ENCODE measurements at regions not wholly inside any gene's neighbourhood (a gene's known extent, or its start where the extent isn't known, plus 50 kb on each side); places are given as distances from the start of the nearest gene placed in this dataset.

DNA sequence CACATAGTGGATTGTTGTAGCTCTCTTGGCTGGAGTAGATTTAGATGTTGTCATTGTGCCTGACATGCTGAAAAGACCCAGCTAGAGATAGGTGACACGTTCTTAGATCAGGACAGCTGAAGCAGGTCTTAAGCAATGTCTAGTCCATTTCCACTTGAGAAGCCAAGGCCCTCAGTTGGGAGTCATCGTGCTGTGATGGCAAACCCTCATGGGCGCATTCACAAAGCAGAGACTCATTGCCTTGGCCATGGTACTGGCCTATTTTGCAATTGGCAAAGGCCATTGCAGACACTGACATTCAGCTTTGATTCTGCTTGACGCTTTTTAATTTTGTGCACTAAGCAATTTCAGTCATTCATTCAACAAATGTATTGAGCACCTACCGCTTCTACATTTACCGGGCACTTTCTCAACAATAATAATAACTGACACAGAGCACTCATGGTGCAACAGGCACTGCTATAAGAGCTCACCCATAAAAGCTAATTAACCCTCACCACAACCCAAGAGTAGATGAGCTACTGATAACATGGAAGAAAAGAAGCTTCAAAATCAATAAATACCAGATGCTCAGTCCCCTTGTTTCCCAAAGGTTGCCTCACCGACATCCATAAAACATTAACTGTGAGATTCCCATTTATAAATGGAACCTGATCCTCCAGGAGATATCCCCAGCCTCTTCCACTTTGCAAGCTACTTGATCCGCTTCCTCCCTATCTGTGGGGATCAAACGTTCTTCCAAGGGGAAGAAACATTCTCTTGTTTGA lies 200.1 kb downstream of the TLE3 start:
- no peak for DNase-seq

DNA sequence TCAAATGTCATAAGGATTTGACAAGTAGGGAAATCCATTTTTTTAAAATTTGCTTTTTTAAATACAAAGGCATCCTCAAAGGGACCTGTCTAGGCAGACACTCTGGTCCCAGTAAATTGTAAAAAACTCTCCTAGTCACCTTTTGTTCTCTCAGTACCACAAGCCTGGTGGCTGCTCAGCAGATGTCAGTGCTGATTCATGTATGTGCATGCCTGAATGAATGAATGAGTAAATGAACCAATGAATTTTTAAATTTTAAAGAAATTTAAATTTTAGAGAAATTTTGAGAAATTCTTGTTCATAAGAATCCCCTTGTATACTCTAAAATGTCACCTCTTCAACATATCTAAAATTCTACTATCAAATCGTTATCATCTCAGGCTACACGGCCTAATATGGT lies 199.5 kb downstream of the TLE3 start:
- no peak for DNase-seq

DNA sequence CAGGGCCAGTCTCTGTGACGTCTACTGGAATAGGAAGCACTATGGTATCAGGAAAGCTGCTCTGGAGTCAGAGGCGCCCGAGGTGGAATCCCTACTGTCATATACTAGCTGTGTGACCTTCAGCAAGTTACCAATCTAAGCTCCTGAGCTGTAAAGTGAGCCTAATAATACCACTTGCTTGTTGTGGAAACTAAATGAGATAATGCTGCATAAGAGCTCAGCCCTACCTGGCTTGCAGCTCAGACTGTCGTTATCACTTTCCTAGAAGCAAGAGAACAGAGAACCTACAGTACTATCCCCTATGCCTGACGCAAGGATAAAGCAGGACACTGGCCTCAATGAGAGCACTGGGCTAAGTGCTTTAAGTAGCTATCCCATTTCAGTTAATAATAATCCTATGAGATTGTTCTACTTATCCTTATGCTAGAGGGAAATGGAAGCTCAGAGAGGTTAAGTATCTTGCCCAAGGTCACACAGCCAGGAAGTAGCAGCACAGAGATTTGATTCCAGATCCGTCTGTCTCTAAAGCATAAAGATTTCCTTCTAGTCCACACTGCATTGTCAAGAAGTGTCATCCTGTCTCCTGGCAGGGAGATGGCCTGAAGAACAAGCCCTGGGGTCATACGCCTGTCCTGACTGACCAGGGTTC lies 195.2 kb downstream of the TLE3 start:
- no peak for DNase-seq

DNA sequence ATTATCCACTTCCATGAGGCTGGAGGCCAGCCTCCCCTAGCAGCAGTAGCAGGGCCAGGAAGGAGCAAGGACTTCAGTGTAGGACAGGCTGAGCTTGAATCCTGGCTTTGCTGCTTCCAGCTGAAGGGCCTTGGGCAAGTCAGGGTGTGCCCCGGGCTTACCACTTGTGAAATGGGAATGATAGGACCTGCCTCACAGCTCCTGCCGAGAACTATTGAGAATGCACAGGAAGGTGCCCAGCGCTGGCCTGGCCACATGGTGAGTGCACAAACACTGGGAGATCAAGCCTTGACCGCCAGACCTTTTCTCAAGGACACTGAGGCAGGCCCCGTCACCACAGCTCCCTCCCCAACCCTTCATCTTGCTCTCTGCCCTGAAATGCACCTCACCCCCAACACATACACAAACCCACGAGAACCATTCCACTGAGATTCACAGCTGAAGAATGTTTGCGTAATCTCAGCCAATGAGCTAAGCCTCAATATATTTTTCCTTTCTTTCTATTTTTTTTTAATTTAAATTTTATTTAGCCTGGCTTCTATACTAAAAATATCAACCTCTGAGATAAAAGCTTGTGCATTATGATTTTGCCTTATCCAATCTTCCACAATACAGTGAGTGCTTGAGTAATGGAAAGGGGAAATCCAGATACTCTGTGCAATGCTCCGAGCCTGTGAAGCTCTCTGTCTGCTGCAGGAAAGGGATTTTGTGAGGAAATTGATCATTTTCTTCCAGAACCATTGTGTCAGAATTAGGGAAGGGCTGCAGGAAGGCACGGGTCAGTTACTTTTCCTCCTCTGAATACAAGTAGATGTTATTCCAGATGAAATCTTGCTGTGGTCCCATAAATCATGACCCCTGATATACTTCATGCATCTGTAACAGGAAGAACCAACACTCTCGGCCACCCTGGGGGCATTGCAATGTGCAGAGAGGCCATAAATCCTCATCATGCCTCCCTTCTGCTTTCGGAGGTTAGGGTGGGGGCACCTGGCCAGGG lies 193.9 kb downstream of the TLE3 start:
- no peak for DNase-seq

DNA sequence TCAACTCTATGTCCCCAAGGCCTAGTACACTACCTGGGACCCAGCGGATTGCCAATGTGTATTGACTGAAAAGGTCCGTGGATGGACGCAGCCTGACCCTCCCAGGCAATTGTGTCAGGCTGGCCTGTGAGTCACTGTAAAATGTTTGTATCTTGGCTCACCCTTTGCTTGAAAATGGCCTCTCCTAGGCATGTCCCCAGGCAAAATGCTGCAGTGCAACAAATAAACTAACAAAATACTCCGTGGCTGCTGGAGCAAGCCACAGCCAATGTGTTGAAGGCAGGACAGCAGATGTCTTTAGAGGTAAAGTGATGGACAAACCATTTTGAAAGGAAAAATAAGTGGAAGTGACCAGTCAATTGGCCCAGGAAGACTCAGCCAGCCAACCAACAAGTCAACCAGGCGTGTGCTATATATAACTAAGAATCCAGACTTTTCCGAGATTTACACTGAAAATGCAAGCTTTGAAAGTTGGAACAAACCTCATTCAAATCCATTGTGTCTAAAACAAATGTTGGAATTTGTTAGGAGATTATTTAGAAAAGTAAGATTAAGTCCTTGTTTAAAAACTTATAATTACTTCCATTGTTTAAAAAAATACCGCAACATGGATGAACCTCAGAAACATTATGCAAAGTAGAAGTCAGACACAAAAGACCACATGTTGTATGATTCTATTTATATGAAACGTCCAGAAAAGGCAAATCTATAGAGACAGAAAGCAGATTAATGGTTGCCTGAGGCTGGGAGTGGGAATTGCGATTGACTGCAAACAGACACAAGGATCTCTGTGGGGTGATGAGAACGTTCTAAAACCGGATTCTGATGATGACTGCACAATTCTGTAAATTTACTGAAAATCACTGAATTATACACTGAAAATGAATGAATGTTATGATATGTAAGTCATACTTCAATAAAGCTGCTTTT lies 191.2 kb downstream of the TLE3 start:
- no peak for DNase-seq

DNA sequence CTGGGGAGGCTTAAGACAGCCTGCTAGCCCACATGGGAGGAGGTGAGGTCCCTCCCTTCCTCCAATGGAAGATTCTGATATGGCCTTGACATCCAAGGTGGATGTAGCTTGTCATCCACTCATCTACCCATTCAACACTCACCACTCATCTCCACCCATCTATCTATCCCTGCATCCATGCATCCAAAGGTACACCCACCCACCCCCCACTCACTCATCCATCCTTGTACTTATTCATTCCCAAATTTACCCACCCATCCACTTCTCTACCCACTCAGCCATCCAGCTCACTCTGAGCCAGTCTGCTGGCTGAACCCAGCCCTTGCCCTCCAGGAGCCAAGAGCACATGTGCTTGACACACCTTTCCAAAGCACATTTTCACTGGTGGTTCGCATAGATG lies 189.7 kb downstream of the TLE3 start:
- DNase-seq = no peak

DNA sequence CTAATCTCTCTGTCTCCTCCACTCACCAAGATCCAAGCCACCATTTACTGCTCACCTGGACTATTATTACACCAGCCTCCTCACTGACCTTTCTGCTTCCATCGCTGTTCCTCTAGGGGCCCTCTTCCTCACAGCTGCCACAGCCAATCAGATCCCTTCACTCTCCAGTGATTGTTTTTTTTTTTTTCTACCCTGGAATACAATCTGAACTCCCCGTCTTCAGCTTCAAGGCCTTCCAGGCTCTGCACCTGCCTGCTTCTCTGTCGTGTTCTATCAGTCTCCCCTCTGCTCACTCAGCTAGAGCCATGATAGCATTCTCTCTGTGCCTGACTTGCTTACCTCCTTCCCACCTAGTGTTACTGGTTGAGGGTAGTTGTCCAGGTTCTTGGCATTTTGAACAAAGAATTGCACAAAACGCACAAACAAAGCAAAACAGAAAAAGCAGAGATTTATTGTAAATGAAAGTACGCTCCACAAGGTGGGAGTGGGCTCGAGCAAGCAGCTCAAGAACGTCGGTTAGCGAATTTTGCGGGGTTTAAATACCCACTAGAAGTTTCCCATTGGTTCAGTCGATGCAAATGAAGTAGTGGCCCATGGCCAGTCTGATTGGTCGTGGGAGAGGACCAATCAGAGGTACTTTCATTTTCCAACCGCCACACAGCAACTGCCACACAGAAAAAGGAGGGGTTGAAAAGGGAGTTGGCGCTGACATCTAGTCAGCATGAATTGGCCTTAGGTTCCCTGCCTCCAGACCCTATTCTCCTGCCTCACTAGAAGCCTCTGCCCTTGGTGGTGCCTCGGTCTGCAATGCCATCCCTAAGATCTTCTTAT lies 188.9 kb downstream of the TLE3 start:
- DNase-seq = no peak

DNA sequence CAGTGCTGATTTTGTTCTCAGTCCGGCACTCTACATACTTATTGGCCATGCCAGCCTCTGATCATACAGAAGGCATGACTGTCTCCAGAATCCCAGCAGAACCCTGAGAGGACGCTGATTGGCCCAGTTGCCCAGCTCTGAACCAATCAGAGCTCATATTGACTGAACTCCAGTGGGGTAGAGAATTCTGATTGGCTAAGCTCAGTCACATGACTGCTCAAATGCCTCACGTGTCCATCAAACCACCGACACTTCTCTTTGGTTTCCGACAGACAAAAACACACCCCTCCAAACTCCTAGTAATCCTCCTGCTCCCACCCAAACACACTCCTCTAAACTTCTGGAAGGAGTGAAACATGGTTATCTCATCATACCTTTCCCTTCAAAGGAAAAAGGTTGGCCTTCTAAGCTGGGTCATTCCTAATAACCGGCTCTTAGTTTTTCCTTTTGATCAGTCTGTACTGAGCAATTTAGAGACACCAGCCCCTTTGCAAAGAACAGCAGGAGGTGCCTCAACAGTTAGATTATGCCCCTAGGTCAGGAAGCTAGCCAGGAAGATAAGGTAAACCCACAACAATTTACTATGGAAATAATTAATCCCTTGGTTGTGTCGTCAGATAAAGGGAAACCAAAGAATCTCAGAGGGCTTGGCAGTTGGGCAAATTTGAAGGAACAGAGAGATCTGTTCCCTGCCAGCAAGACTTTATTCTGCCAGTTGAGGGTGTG lies 187.8 kb downstream of the TLE3 start:
- DNase-seq = no peak

DNA sequence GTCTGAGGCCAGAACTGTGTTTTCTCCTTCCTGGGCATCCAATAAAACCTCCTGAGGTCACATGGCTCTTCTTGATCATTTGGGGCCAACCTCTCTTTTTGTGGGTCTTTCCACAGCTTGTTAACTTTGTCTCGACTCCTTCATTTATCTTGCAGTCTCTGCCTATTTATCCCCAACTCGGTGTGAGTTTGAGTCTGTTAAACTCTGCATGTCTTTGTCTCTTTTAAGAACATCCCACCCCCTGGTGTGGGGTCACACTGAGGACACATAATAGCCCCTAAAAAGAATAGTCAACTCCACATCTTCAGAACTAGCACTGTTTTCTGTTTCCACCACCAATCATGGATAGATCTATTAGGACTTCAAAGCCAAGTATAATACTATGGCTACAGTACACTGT lies 187.2 kb downstream of the TLE3 start:
- no peak for DNase-seq

DNA sequence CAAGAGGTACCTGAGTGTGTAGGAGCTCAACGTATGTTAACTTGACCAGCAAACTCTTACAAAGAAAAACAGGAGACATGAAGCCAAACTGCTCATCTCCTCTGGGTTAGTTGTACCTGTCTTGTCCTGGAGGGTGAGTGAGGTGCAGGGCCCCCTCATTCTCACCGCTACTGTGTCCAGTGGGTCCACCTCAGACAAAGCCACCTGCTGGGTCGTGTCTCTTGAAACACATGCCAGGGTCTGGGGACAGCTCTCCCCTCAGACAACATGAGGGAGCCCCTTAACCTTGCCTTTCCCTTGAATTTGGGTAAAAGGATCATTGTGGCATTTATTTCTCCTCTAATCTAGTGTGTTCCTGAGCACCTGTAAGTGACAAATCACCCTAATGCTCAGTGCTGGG lies 185.6 kb downstream of the TLE3 start:
- DNase-seq = no peak

DNA sequence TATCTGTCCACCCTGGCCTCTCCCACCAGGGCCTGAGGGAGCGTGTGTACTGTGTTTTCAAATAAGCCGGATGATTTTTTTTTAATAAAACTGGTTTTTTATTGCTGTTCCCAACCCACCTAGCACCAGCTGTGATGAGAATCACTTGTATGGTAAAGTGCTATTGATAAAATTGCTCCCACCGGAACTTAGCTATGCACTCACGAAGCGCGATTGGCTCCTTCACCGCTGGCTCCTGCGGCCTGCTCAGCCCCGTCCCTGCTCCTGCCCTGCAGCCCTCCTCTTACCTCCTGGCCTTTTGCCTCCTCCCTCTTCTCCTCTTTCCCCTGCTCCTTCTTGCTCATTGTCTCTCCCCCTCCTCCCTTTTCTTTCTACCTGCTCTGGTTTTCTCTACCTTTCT lies 183.7 kb downstream of the TLE3 start:
- no peak for DNase-seq

DNA sequence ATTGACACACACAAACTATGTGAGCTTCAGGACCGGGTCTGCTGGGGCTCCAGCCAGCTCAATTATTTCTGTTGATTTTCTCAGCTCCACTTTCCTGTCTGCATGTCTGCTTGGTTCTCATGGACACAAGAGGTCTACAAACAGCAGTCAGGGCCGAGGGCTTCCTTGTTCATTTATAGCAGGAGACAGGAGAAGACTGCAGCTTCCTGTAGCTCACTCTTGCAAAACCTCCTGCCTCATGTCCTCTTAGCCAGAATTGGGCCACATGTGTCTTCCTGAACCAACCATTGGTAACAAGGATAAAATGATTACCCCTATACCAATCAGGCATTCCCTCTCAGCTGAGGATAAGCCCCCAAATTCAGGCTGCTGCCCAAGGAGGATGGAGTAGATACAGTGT lies 182.8 kb downstream of the TLE3 start:
- DNase-seq = no peak

DNA sequence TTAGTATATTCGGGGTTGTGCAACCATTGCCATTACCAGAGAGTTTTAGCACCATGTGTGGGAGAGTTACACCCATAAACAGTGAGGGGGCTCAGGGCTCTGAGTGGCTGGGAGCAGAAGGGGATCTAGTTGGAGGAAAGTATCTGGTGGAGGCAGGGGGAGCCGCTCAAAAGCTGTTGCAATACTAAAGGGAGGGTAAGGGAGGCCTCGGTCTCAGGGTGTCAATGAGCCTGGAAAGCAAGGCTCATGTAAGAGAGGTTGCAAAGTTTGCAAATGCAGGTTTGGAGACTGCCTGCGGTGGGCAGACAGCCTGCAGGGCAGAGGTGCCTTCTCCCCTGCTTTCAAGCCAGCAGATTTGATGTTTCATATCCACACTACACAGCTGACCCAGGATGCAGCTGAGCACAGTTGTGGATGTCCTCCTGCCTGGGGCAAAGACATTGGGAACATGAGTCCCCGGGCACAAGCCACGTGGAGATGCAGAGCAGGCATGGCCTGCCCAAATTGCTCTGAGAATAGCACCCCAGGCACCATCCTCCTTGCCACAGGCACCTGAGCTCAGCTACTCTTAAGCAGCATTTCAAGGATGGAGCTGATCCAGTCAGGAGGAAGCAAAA lies 181.4 kb downstream of the TLE3 start:
- DNase-seq = peak; percentile 39

DNA sequence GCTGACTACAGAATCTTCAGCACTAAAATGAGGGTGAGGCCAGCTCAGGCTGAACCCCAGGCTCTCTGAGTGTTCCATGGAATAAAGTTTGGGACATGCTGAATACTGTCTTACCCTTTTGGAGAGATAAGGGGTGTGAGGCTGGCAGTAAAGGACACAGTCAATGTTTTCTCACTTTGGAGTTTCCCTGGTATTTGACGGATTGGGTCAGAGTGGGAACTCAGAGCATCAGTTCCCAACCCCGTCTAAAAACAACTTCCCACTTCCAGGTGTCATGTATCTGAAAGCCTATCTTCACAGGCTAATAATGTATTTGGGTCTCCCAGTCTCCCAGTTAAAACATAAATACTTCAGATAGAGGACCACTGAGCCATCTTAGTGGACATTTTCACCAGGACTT lies 180.7 kb downstream of the TLE3 start:
- DNase-seq = no peak

DNA sequence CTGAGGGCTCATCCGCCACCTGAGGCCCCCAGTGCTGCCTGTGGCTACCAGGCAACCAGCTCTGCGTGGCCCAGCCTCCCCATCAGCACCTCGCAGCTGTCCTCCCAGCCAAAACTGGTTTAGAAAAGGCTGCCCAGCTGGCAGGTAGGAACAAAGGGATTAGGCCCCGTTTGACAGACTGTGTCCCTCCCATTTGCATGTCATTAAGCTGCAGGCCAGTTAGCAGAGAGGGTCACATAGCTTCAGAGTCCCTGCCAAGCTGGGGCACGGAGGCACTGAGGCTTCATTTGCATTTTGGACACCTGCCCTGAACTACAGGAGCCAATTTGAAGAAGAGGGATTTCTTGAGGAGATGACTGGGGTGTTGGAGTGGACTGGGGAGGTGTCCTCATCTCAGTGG lies 177.9 kb downstream of the TLE3 start:
- DNase-seq = peak; percentile 69

DNA sequence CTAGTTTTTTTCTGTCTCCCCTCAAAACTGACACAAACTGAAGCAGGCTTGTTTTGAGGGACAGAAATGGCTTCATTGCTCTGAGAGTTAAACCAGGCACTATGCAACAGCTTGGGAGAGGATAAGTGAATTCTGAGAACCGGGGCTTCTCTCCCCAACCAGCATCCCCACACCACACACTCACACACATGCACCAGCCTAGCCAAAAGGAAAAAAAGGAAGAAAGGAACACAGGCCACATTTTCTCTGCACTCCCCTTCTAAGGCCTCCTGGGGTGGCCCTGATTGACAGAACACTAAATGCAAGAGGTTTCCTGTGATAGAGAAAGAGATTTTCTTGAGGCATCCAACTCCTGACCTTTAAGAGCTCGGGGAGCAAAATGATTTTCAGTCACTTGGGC lies 177.5 kb downstream of the TLE3 start:
- no peak for DNase-seq

DNA sequence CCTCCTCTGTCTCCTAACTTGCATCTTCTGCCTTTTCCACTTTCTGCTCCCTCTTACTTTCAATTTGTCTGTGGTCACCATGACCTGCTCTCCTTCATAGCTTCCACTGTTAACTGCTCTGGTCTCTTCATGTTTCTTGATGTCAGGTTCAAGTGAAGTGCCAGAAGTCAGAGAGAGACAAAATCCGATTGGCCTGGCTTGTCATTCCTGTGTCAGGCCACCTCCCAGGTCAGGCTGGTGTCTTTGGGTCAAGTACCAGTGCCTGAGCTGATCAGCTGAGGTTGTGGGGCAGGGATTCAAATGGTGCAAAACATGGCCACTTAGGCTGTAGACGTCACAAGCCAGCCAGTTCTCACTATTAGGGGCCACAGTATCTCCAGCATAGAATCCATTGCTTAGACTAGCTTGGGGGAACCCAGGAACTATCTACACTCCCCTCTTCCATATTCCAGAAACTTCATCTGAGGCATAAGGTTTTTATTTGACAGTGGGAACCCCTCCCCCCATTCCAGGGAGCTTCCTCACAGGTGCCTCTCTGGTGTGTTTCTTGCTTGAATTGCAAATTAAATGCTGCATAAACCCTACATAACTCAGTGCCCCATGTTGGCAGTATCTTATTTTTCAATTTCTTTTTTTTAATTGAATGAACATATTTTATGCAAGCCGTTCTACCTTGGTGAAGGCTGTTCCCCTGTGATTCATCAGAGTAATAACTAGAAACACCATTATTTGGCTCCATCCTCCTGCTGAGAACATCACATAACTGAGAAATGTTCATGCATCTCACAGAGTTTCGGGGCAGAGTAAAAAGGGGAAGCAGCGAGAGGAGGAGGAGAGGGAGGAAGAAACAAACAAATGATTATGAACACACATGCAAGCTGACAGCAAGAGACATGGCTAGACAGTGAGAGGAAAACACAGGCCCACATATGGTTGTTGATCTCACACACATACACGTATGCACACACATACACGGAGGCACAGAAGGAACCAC lies 175.8 kb downstream of the TLE3 start:
- no peak for DNase-seq

DNA sequence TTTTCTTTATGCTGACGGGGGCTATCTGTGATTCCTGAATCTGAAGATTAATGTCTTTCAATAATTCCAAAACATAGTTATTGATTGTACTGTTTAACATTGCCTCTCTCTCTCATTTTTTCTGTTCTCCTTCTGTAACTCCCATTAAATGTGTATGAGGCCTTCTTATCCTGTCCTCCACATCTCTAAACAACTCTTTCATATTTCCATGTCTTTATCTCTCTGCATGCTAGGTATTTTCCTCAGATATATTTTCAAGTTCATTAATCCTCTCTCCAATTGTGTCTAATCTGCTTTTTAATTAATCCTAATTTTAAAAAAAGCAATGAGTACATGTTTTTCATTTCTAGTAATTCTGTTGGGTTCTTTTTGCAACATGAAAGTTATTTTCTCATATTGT lies 173.2 kb downstream of the TLE3 start:
- no peak for DNase-seq

All from tongue (tissue), 1 donor.